GM12878 (cell line): ENCODE measurements at regions not wholly inside any gene's neighbourhood (a gene's known extent, or its start where the extent isn't known, plus 50 kb on each side); places are given as distances from the start of the nearest gene placed in this dataset.

Experiments used
- CHD2 ChIP-seq: IDR thresholded peaks from 2 replicates; pipeline ENCODE4 v1.6.1; 2011; ENCODE audit warnings: low read depth, low read length, improper control_type of control experiment, borderline replicate concordance
- KDM1A ChIP-seq: fragments of 200-600 bp; sonication (generic); IDR thresholded peaks from 2 replicates; pipeline ENCODE4 v1.6.1; 2016; ENCODE audit warnings: borderline replicate concordance
- ZNF274 ChIP-seq: IDR thresholded peaks from one replicate; pipeline ENCODE4 v1.8.0; 2011; ENCODE audit not compliant: insufficient read length, insufficient read depth
- TF ChIP-seq, protein P1 (sequence below), 3 experiments: IDR thresholded peaks in 2 of 3; conservative IDR thresholded peaks in 1 of 3; 2 replicates each; pipeline ENCODE4 v1.5.1; 2011; ENCODE audit warnings: low read depth in 3 of 3, low read length in 3 of 3, mild to moderate bottlenecking in 3 of 3, control low read depth in 2 of 3, moderate library complexity in 2 of 3, inconsistent platforms in 1 of 3, mixed read lengths in 1 of 3; ENCODE audit not compliant: control insufficient read depth in 2 of 3, insufficient read depth in 1 of 3; ENCODE audit errors: extremely low read depth in 1 of 3

DNA sequence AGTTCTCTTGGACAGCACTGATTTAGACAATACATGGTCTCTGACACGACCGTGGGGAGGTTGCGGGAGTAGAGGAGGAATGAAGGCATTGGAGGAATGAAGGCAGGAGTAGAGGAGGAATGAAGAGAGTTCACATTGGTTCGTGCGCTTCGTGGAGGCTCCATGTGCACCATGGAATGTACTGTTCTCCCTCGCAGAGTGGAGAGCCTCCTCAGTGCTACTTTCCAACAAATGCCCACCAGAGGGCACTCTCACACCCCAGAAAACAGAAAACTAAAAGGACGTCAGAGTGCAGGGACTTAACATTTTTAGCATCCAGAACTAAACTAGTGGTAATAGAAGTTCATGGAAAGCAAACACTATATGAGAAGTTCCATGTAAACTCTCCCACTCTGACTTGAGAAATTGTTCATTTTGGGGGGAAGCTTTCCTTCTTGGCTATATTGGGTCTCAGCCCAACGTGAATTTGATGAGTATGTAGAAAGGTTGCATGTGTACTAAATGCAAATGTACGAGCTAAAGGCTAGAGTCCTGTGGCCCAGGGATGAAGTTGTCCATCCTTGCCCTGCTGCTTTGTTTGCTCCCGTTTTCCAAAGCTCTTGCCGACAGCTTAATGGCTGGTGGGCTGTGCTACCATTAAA, 211.6 kb downstream of the LMX1A start:
- TF ChIP-seq CHD2 = no peak
- TF ChIP-seq, protein P1, sequence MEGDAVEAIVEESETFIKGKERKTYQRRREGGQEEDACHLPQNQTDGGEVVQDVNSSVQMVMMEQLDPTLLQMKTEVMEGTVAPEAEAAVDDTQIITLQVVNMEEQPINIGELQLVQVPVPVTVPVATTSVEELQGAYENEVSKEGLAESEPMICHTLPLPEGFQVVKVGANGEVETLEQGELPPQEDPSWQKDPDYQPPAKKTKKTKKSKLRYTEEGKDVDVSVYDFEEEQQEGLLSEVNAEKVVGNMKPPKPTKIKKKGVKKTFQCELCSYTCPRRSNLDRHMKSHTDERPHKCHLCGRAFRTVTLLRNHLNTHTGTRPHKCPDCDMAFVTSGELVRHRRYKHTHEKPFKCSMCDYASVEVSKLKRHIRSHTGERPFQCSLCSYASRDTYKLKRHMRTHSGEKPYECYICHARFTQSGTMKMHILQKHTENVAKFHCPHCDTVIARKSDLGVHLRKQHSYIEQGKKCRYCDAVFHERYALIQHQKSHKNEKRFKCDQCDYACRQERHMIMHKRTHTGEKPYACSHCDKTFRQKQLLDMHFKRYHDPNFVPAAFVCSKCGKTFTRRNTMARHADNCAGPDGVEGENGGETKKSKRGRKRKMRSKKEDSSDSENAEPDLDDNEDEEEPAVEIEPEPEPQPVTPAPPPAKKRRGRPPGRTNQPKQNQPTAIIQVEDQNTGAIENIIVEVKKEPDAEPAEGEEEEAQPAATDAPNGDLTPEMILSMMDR (IDR thresholded peaks at IDR 0.05 in 2 of 3, conservative IDR thresholded peaks at IDR 0.05 in 1 of 3; ENCODE audit: control insufficient read depth in 2 of 3, extremely low read depth in 1 of 3, insufficient read depth in 1 of 3, low read depth in 3 of 3, low read length in 3 of 3) = peak; percentile 73 to 82 (median 81)
- no peak for TF ChIP-seq KDM1A
- no peak for TF ChIP-seq ZNF274
